ENCODE measurements at regions not wholly inside any gene's neighbourhood (a gene's known extent, or its start where the extent isn't known, plus 50 kb on each side); places are given as distances from the start of the nearest gene placed in this dataset.

- TF ChIP-seq AHDC1 (CRISPR knock-in tag; IDR thresholded peaks at IDR 0.05; ENCODE audit: borderline replicate concordance) (no peak), HNRNPLL (IDR thresholded peaks at IDR 0.05; ENCODE audit: low read depth, low read length, poor library complexity, severe bottlenecking) (no peak), ZNF589 (CRISPR knock-in tag; conservative IDR thresholded peaks at IDR 0.05) (no peak), MEF2D (CRISPR knock-in tag; IDR thresholded peaks at IDR 0.05) (no peak), ZNF3 (CRISPR knock-in tag; IDR thresholded peaks at IDR 0.05) (no peak), RFXAP (CRISPR knock-in tag; IDR thresholded peaks at IDR 0.05; ENCODE audit: borderline replicate concordance) (no peak), POLR2AphosphoS5 (IDR thresholded peaks at IDR 0.05; ENCODE audit: low read depth, low read length) (no peak), SMC3 (IDR thresholded peaks at IDR 0.05; ENCODE audit: low read length) (no peak), CHD2 (IDR thresholded peaks at IDR 0.05; ENCODE audit: low read depth, low read length) (no peak), TP53 (CRISPR knock-in tag; conservative IDR thresholded peaks at IDR 0.05) (no peak), AFF4 (CRISPR knock-in tag; IDR thresholded peaks at IDR 0.05) (no peak)
Observed at GRCh38 chr4:115260195-115260594, 146.8 kb upstream of the NDST4 start.

Data from HepG2 (cell line).